DOHH2 (cell line): ENCODE measurements at regions not wholly inside any gene's neighbourhood (a gene's known extent, or its start where the extent isn't known, plus 50 kb on each side); places are given as distances from the start of the nearest gene placed in this dataset.
"Not testable (repeated sequence)": the region's sequence is repeated elsewhere in the genome, so short reads cannot be mapped to it uniquely, and the experiment has no call there.

Source experiments
- H3F3A ChIP-seq: fragments of 200-600 bp; sonication (generic), shearing (Covaris generic); 2 replicates; pipeline ENCODE4 v1.6.0; 2016; ENCODE audit warnings: antibody characterized with exemption, mild to moderate bottlenecking; ENCODE audit not compliant: control insufficient read depth, insufficient read depth
- H3K27ac ChIP-seq: fragments of 200-600 bp; sonication (generic); 2 replicates; pipeline ENCODE4 v1.5.1; 2014; ENCODE audit warnings: low read depth, mild to moderate bottlenecking, low read length, moderate library complexity
- H3K27me3 ChIP-seq: fragments of 200-600 bp; sonication (generic); 2 replicates; pipeline ENCODE4 v1.6.1; 2014; ENCODE audit warnings: mild to moderate bottlenecking, low read length, mixed read lengths; ENCODE audit not compliant: control insufficient read depth
- H3K36me3 ChIP-seq: fragments of 200-600 bp; sonication (generic); 2 replicates; pipeline ENCODE4 v1.6.1; 2014; ENCODE audit warnings: mild to moderate bottlenecking, low read length, moderate library complexity, mixed read lengths; ENCODE audit not compliant: control insufficient read depth
- H3K4me1 ChIP-seq: fragments of 200-600 bp; sonication (generic); 2 replicates; pipeline ENCODE4 v1.6.1; 2014; ENCODE audit warnings: mild to moderate bottlenecking, low read length, mixed read lengths; ENCODE audit not compliant: control insufficient read depth
- H3K4me2 ChIP-seq: fragments of 200-600 bp; sonication (generic); 2 replicates; pipeline ENCODE4 v1.6.0; 2014; ENCODE audit warnings: mild to moderate bottlenecking, low read length, moderate library complexity
- H3K4me3 ChIP-seq: fragments of 200-600 bp; sonication (generic); 2 replicates; pipeline ENCODE4 v1.5.1; 2014; ENCODE audit warnings: mild to moderate bottlenecking, low read length, mixed read lengths
- H3K79me2 ChIP-seq: fragments of 200-600 bp; sonication (generic); 2 replicates; pipeline ENCODE4 v1.6.1; 2014; ENCODE audit warnings: mild to moderate bottlenecking, low read length, mixed read lengths; ENCODE audit not compliant: control insufficient read depth
- H3K9me2 ChIP-seq: fragments of 200-600 bp; sonication (generic); replicated peaks from 2 replicates; pipeline ENCODE4 v1.6.1; 2014; ENCODE audit warnings: mild to moderate bottlenecking, low read length, mixed read lengths; ENCODE audit not compliant: control insufficient read depth
- H3K9me3 ChIP-seq: fragments of 200-600 bp; sonication (generic); 2 replicates; pipeline ENCODE4 v1.6.1; 2014; ENCODE audit warnings: antibody characterized with exemption, low read length, mixed read lengths; ENCODE audit not compliant: control insufficient read depth, insufficient read depth
- H4K20me1 ChIP-seq: fragments of 200-600 bp; sonication (generic); 2 replicates; pipeline ENCODE4 v1.6.0; 2014; ENCODE audit warnings: low read depth, mild to moderate bottlenecking, antibody characterized with exemption, low read length, moderate library complexity; ENCODE audit not compliant: control insufficient read depth, insufficient read depth
- CTCF ChIP-seq: fragments of 200-600 bp; sonication (generic); IDR thresholded peaks from one replicate; pipeline ENCODE4 v1.5.1; 2014; ENCODE audit warnings: antibody characterized with exemption, mild to moderate bottlenecking, low read depth, low read length; ENCODE audit not compliant: poor library complexity, severe bottlenecking
- EZH2phosphoT487 ChIP-seq: fragments of 200-600 bp; sonication (generic); IDR thresholded peaks from 2 replicates; pipeline ENCODE4 v1.6.1; 2017; ENCODE audit warnings: borderline replicate concordance, mild to moderate bottlenecking, antibody characterized with exemption, low read length, moderate library complexity, mixed read lengths

- H3K4me2 ChIP-seq = no peak overlapping the region
- no peak overlapping the region for H3K4me3 ChIP-seq
- no peaks in the 10 kb centered on the region for H3K9me2 ChIP-seq
- H3K27me3 ChIP-seq = no peaks in the 10 kb centered on the region
- no peak overlapping the region for H3K27ac ChIP-seq
- H3F3A ChIP-seq = no peaks in the 10 kb centered on the region
- H3K79me2 ChIP-seq = no peaks in the 10 kb centered on the region
- no peaks in the 10 kb centered on the region for H3K36me3 ChIP-seq
- no peaks in the 10 kb centered on the region for H3K4me1 ChIP-seq
- H3K9me3 ChIP-seq = no peaks in the 10 kb centered on the region
- TF ChIP-seq CTCF (no peak), EZH2phosphoT487 (no peak)
- no peaks in the 10 kb centered on the region for H4K20me1 ChIP-seq
These were observed 427.1 kb downstream of the RND3 start for GRCh38 chr2:150060341-150060740.

GRCh38 chr2:150059676-150060075, 427.8 kb downstream of the RND3 start:
- not testable (repeated sequence) for H3K27me3 ChIP-seq, H3K9me2 ChIP-seq, H3K27ac ChIP-seq, H3K36me3 ChIP-seq, H3F3A ChIP-seq, H4K20me1 ChIP-seq, H3K4me2 ChIP-seq, H3K9me3 ChIP-seq, H3K4me3 ChIP-seq, H3K79me2 ChIP-seq, H3K4me1 ChIP-seq

GRCh38 chr2:150052457-150052856, 435.0 kb downstream of the RND3 start:
- no peaks in the 10 kb centered on the region for H3K79me2 ChIP-seq
- no peaks in the 10 kb centered on the region for H3K36me3 ChIP-seq
- H3K9me2 ChIP-seq = no peaks in the 10 kb centered on the region
- no peak overlapping the region for H3K27ac ChIP-seq
- H3K27me3 ChIP-seq = no peaks in the 10 kb centered on the region
- H3K9me3 ChIP-seq = no peaks in the 10 kb centered on the region
- no peaks in the 10 kb centered on the region for H3F3A ChIP-seq
- H3K4me2 ChIP-seq = no peak overlapping the region
- no peak overlapping the region for H3K4me3 ChIP-seq
- TF ChIP-seq CTCF = no peak
- TF ChIP-seq EZH2phosphoT487 = no peak
- no peaks in the 10 kb centered on the region for H4K20me1 ChIP-seq
- H3K4me1 ChIP-seq = no peaks in the 10 kb centered on the region

- H3K4me2 ChIP-seq = no peak overlapping the region
- no peaks in the 10 kb centered on the region for H3K9me3 ChIP-seq
- H3K79me2 ChIP-seq = no peaks in the 10 kb centered on the region
- no peaks in the 10 kb centered on the region for H3K36me3 ChIP-seq
- no peaks in the 10 kb centered on the region for H3F3A ChIP-seq
- no peak overlapping the region for H3K27ac ChIP-seq
- no peaks in the 10 kb centered on the region for H4K20me1 ChIP-seq
- no peaks in the 10 kb centered on the region for H3K9me2 ChIP-seq
- no peak for TF ChIP-seq CTCF
- no peaks in the 10 kb centered on the region for H3K27me3 ChIP-seq
- H3K4me1 ChIP-seq = no peaks in the 10 kb centered on the region
- no peak overlapping the region for H3K4me3 ChIP-seq
These were observed 436.5 kb downstream of the RND3 start for GRCh38 chr2:150051004-150051403.
